HG03196 (cell line): ENCODE measurements at regions not wholly inside any gene's neighbourhood (a gene's known extent, or its start where the extent isn't known, plus 50 kb on each side); places are given as distances from the start of the nearest gene placed in this dataset.

Experiments
- ATAC-seq: cut with Tn5 transposase; IDR thresholded peaks from one replicate; pipeline ENCODE4 v1.9.1; 2021; ENCODE audit not compliant: unreplicated experiment

- no peak for ATAC-seq
Measured at GRCh38 chr17:36661047-36661666, 59.8 kb downstream of the MRM1 start.

- ATAC-seq: no peak
Measured at GRCh38 chr17:36661688-36662087, 60.3 kb downstream of the MRM1 start.

DNA sequence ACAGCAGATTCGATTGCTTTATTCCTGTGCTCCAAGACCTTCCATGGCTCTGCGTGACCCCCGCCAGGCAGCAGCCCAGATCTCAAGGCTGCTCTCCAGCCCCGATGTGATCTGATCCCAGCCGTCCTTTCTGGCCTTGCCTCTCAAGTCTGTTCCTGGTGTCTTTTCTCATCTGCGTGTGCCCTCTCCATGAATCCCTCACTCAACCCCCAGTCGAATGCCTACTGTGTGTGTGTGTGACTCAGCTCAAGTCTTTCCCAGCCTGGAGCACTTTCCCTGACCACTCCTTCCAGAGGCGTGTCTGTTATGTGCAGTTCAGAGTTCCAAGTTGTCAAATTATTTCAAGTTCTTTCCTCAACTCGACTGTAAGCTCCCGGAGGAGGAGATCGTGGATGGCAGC, 64.0 kb downstream of the MRM1 start:
- ATAC-seq: no peak

- ATAC-seq: no peak
Measured at GRCh38 chr17:36667922-36668321, 66.5 kb downstream of the MRM1 start.

DNA sequence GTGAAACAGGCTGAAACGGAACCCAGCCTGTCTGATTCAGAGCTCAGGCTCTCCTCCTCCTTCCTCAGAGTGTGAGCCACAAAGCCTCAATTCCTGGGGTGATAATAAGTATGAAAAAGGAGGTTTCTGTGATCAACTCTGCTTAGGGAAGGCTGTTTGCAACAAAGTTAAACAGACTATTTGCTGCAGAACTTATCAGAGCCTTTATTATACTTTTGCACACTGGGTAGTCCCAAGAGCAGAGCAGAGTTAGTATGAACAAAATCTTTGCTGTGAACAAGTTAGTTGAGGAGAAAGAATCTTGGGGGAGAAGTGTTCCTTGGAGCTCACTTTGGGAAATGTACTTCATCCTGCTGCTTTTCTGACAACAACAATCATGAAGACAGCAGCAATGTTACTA, 67.4 kb downstream of the MRM1 start:
- no peak for ATAC-seq

DNA sequence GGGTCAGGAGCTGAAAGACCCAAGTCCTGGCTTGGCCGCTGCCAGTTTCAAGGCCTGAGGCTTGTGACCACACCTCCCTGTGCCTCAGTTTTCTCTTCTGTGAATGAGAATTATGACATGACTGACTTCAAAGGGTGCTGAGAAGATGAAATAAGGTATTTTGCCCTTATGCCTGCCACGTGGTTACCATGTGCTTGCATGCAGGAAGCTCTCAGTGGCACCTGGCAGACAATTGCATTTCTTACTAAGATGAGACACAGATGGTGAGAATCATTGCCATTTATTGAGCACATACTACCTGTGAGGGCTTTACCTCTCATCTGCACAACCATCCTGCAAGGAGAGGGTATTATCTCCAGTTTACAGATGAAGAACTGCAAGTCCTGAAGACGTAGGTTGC, 69.8 kb downstream of the MRM1 start:
- no peak for ATAC-seq

GRCh38 chr17:36672403-36672918, 71.1 kb downstream of the MRM1 start:
- ATAC-seq: no peak

DNA sequence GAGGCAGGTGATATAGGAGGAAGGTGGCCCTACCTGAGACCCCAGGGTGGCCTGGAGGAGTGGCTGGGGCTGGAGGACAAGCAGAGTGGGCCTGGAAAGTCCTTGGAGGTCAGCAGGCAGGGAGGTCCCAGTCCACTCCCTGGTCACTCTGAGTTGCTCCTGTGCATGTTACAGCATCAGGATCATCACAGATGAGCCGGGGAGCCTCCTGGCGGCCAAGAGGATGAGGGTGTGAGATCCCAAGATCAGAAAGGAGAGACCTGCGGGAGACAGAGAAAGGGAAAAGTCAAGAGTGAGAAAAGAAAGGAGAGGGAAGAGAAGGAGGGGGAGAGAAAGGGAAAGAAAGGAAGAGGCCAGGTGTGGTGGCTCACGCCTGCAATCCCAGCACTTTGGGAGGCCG, 71.7 kb downstream of the MRM1 start:
- ATAC-seq: no peak

DNA sequence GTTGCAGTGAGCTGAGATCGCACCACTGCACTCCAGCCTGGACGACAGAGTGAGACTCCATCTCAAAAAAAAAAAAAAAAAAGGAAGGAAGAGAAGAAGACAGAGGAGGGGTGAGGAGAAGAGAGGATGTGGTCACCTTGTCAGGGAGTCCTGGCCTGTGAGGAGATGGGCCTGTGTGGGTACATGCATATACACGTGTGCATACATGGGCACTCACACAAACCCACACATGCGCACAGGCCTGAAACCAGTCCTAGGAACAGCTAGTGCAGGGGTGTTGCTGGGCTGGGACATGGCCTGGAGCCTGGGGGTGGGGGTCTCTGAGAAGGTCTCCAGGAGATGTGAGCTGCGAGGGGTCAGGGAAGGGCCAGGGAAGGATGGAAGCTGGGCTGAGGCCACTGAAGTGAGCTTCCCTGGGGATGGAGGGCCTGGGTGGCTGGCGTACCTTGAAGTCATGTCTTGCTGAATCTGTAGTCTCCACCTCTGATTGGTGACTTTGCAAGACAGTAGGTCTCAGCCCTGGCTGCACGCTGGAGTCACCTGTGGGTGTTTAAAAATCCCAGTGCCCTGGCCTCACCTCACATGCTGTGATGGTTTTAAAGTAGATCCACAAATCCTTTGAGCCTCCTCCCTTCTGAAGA, 72.4 kb downstream of the MRM1 start:
- no peak for ATAC-seq

DNA sequence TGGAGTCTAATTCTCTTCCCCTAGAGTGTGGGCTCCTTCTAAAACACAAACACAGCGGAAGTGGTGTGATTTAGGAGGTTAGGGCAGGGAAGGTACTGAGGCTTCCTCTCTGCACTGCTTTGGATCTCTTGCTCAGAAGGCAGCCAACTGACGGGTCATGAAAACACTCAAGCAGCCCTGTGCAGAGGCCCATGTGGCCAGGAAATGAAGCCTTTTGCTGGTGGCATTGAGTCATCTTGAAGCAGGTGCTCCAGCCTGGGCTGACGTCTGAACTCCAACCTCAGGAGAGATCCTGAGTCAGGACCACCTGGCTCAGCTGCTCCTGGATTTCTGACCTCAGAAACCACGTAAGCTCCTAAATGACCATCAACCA, 72.9 kb downstream of the MRM1 start:
- ATAC-seq: no peak

GRCh38 chr17:36675250-36675649, 73.9 kb downstream of the MRM1 start:
- no peak for ATAC-seq

DNA sequence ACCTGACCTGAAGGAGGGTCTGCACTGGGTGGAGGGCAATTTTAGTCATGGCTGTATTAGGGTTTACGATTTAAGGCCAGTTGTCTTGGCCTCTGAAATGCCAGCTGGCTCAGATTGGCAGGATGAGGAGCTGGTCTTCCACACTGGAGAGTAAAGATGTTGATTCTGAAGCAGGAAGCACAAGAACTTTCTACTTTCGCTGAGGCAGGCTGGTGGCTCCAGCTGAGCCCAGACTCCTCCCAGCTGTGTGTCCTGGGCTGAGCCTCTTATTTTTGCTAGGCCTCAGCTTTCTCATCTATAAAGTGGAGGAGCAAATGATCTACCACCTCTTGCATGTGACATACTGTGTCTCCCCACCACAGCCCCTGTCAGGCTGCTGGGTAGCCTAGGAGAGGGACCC, 74.4 kb downstream of the MRM1 start:
- no peak for ATAC-seq

GRCh38 chr17:36679815-36680467, 78.6 kb downstream of the MRM1 start:
- no peak for ATAC-seq

- ATAC-seq: no peak
Measured at GRCh38 chr17:36680701-36681202, 79.4 kb downstream of the MRM1 start.

DNA sequence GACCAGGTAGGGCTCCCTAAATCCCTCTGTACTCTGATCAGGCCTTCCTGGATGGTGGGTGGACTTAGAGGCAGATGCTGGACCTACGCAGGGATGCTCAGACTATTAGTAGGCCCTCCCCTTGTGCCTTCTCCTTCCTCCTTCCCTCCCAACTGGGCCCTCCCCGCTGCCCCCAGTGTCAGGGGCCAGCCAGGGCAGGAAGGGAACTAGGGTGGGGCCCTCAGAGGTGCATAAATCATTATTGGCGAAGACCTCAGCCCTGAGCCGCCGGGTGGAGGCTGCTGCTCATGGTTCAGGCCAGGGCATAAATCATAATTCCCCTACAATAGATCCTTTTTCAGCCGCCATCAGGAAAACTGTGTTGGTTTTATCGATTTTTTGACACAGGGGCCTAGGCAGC, 81.4 kb downstream of the MRM1 start:
- ATAC-seq: no peak

DNA sequence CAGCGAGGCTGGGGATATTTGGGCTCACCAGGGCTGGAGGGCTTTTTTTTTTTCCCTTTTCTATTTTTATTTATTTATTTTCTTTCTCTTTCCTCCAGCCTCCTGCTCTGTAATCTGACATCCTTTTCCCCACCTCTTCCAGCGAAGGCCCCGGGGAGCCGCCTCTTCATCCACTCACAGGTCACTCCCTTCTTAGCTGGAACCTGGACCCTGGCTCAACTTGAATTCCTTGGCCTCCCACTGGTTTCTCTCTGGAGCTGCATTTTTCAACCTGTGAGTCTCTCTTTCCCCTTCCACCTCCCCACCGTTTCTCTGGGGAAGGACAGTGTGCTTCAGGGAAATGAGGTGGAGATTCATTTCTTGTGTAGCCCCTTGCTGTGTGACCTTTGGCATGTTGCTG, 82.0 kb downstream of the MRM1 start:
- ATAC-seq: no peak

- ATAC-seq: no peak
Measured at GRCh38 chr17:36684134-36684533, 82.8 kb downstream of the MRM1 start.

GRCh38 chr17:36686123-36686669, 84.8 kb downstream of the MRM1 start:
- no peak for ATAC-seq

- ATAC-seq: no peak
Measured at GRCh38 chr17:36687736-36688135, 86.4 kb downstream of the MRM1 start.

DNA sequence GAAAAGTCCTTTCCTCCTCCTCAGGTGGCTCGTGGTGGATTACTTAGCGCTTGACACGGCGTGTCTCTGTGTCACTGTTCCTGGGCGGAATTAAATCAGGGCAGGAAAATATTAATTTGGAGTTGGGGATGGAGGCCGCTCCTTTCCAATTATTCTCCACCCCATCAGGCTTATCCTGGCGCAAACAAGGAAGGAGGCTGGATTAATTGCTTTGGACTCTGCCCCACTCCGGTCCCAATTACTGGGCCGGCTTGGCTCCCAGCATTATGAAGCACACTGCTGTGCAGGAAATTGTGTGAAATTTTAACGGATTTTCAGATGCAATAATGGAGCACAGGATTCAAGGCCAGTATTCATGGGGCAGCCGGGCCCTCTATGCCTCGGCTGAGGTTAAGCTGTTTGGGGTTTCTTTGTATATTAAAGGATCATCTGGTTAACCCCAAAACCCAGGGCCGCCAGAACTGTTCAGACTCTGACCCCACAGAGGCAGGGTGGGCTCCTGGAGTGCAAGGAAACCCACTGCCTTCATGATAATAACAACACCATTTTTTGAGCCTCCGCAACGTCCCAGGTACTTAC, 87.8 kb downstream of the MRM1 start:
- ATAC-seq: no peak

GRCh38 chr17:36690190-36690589, 88.8 kb downstream of the MRM1 start:
- ATAC-seq: no peak

DNA sequence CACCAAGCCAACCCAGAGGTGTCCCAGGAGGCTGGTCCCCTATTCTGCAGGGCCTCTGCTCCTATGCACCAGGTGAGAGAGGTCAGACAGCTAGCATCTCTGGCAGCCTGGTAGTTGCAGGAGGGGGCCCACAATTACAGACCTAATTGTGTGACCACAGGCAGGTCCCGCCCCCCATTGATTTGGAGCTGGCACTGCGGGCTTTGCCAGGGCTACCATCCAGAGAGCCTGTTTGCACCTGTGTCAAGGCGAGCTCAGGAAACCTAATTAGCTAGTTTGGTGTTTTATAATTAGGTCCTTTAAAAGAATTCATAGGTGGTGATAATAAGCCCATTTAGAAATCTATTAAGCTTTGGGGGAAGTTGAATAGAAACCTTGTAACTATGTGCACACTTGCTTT, 90.2 kb downstream of the MRM1 start:
- no peak for ATAC-seq
